GM20000 (cell line): ENCODE measurements at regions not wholly inside any gene's neighbourhood (a gene's known extent, or its start where the extent isn't known, plus 50 kb on each side); places are given as distances from the start of the nearest gene placed in this dataset.

Experiments used
- DNase-seq: peaks from one replicate; pipeline ENCODE4 v3.0.0; 2012; ENCODE audit warnings: low spot score
- TF ChIP-seq, protein P1 (sequence below): IDR thresholded peaks from 2 replicates; pipeline ENCODE4 v1.5.1; 2012; ENCODE audit warnings: mild to moderate bottlenecking, control low read depth; ENCODE audit errors: extremely low read depth, missing control alignments

DNA sequence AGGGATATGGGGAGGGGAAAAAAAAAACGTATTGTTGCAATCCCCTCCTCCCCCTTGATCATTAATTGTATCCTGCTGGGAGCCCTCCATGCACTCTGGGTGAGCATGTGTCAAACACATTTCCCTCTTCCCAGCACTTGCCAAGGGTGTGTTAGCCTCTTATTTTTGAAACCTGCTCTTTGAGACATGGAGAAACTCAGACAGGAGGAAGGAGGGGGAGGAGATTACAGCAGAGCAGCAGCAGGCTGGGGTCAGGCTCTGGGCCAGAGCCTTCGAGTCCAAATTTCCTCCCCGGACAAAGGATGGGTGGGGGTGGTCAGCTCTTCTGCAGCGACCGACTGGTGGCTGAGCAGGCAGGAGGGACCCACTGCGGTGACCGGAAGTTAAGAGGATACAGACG, 64.7 kb downstream of the SOX9 start:
- DNase-seq, result no peak
- TF ChIP-seq, protein P1, sequence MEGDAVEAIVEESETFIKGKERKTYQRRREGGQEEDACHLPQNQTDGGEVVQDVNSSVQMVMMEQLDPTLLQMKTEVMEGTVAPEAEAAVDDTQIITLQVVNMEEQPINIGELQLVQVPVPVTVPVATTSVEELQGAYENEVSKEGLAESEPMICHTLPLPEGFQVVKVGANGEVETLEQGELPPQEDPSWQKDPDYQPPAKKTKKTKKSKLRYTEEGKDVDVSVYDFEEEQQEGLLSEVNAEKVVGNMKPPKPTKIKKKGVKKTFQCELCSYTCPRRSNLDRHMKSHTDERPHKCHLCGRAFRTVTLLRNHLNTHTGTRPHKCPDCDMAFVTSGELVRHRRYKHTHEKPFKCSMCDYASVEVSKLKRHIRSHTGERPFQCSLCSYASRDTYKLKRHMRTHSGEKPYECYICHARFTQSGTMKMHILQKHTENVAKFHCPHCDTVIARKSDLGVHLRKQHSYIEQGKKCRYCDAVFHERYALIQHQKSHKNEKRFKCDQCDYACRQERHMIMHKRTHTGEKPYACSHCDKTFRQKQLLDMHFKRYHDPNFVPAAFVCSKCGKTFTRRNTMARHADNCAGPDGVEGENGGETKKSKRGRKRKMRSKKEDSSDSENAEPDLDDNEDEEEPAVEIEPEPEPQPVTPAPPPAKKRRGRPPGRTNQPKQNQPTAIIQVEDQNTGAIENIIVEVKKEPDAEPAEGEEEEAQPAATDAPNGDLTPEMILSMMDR, result no peak

GRCh38 chr17:72187556-72187955, 66.7 kb downstream of the SOX9 start:
- no peak for DNase-seq
- TF ChIP-seq, protein P1, result no peak

GRCh38 chr17:72188801-72189200, 68.0 kb downstream of the SOX9 start:
- DNase-seq, result no peak
- TF ChIP-seq, protein P1, result no peak

DNA sequence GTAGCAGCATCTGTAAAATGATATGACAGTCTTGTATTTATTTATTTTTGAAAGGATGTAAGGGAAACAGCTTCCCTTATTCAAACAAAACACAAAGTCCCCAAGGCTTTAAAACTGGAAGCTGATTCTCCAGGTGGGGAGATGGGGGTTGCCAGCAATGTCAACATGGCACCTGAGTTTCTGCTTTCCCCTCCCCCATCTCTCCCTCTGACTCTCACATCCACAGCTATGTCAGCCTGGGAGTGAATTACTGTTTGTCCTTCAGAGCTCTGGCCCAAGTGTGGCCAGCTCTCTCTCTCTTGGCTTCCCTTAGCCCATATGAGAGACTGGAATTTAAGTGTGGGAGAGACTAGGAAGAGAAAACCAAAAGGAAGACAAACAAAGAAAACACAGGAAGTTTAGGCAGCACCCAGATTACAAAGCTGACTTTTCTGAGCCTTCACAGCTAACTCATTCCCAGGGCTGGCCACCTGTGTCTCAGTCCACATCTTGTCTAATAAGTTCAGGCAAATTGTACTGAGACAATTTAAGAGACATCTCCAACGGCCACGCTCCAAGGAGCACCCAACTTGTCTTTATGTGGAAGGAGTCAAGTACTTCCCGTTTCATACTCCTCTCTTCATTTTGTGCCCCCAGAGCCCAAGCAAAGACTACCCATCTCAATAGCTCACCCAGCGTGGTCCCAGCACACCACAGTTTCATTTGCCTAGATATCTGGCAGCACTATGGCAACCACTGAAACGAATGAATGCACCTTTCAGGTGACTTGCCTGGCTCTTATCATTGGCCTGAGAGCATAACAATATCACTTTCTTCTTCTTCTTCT, 69.2 kb downstream of the SOX9 start:
- no peak for DNase-seq
- TF ChIP-seq, protein P1, result no peak

DNA sequence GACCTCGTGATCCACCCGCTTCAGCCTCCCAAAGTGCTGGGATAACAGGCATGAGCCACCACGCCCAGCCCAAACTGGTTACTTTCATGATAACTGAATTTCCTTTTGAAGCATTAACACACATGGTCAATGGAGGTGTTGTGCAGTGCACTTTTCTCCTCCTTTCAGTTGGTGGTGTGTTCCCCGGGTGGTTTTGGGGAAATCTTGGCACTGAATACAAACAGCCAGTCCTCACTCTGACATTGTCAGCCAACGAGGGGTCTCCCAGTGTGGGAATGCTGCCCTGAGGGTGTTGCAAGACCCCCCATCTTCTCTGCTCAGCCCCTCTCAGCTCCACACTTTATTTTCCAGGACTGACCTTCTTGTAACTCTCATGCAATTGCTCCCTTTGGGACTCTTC, 70.5 kb downstream of the SOX9 start:
- TF ChIP-seq, protein P1, result no peak
- DNase-seq, result no peak

DNA sequence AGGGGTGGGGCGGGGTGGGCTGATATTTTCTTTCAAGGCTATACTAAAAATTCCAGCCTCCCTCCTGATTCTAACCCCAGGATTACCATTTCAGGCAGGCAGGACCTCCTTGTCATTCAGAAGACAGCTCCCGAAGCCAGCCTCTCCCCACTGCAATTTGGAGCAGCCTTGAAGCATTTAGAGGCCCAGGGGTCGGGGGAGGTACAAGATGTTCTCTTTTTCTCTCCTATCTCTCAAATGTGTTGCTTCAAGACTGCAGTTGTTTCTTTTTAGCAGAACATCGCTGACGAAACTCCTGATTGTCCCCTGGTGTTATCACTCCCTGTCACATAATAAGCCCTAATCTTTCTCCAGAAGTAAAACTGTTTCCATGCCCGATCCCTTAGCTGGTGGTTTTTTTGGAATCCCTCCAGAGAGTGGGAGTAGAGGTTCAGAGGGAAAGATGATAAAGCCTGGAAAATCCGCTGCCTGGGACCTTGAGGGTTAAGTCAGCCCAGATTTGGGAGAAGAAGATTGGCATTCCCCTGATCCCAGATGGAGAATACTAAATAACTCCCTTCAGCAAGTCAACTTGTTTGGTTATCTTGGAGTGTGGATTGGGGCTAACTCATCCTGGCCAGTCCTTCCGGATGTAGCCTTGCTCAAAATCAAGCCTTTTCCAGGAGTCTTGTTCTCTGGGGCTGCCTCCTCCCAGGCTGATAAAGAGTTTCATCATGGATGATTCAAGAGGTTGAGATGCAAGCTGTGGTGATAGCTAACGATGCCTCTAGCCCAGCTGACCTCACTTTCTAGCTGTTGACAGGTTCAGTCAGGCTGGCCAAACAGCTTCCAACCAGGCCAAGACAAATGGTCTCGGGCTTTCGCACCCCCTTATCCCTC, 71.3 kb downstream of the SOX9 start:
- DNase-seq, result no peak
- TF ChIP-seq, protein P1, result no peak

DNA sequence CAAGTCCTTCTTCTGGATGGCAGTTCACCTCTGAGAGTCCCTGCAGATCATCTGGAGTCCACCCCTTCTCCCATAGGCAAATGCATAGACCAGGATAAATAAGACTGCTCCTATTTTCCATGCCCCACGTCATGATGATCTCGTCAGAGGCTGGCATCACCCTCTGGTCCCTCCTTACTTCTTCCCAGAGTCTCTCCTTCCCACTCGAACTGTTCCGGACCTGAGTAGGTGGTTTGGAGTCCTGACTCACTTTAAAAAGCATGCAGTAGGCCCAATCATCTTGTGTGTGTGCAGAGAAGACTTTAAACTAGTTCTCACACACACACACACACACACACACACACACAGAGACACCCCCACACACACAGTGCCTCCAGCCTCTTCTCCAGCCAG, 72.0 kb downstream of the SOX9 start:
- DNase-seq, result no peak
- TF ChIP-seq, protein P1, result no peak
